K562 (cell line): ENCODE measurements at regions not wholly inside any gene's neighbourhood (a gene's known extent, or its start where the extent isn't known, plus 50 kb on each side); places are given as distances from the start of the nearest gene placed in this dataset.

Source experiments
- C11orf30 ChIP-seq: fragments of 450-650 bp; IDR thresholded peaks from 2 replicates; pipeline ENCODE4 v1.6.1; 2016; ENCODE audit warnings: low read depth, mild to moderate bottlenecking
- HDAC6 ChIP-seq: IDR thresholded peaks from 2 replicates; pipeline ENCODE4 v1.6.1; 2012; ENCODE audit warnings: low read depth, mild to moderate bottlenecking, control low read depth, inconsistent platforms, low read length, moderate library complexity
- MAZ ChIP-seq, 2 experiments: fragments of 450-650 bp in 1 of 2; sonication (generic) in 1 of 2; formaldehyde crosslinking; IDR thresholded peaks in 1 of 2; conservative IDR thresholded peaks in 1 of 2; 2 replicates each; pipeline versions ENCODE4 v1.4.0 to v1.5.0; 2020; ENCODE audit warnings: mild to moderate bottlenecking in 1 of 2, missing genetic modification reagents in 1 of 2
- NFRKB ChIP-seq: fragments of 450-650 bp; IDR thresholded peaks from 2 replicates; pipeline ENCODE4 v1.6.1; 2016; ENCODE audit warnings: low read depth
- TF ChIP-seq, protein P1 (sequence below), 3 experiments: IDR thresholded peaks in 2 of 3; conservative IDR thresholded peaks in 1 of 3; 2 replicates each; pipeline ENCODE4 v1.5.1; 2011 to 2012; ENCODE audit warnings: low read length in 3 of 3, mild to moderate bottlenecking in 3 of 3, control low read depth in 2 of 3, improper control_type of control experiment in 1 of 3, inconsistent platforms in 1 of 3, low read depth in 1 of 3, mixed read lengths in 1 of 3, moderate library complexity in 1 of 3; ENCODE audit not compliant: insufficient read depth in 2 of 3
- TF ChIP-seq, protein P2 (sequence below): sonication (generic); formaldehyde crosslinking; IDR thresholded peaks from 2 replicates; pipeline ENCODE4 v1.8.1; 2023; ENCODE audit warnings: mild to moderate bottlenecking, missing genetic modification reagents

GRCh38 chr4:151979819-151980218, 219.0 kb upstream of the GATB start:
- TF ChIP-seq, protein P1, sequence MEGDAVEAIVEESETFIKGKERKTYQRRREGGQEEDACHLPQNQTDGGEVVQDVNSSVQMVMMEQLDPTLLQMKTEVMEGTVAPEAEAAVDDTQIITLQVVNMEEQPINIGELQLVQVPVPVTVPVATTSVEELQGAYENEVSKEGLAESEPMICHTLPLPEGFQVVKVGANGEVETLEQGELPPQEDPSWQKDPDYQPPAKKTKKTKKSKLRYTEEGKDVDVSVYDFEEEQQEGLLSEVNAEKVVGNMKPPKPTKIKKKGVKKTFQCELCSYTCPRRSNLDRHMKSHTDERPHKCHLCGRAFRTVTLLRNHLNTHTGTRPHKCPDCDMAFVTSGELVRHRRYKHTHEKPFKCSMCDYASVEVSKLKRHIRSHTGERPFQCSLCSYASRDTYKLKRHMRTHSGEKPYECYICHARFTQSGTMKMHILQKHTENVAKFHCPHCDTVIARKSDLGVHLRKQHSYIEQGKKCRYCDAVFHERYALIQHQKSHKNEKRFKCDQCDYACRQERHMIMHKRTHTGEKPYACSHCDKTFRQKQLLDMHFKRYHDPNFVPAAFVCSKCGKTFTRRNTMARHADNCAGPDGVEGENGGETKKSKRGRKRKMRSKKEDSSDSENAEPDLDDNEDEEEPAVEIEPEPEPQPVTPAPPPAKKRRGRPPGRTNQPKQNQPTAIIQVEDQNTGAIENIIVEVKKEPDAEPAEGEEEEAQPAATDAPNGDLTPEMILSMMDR (IDR thresholded peaks at IDR 0.05 in 2 of 3, conservative IDR thresholded peaks at IDR 0.05 in 1 of 3; ENCODE audit: insufficient read depth in 2 of 3, low read depth in 1 of 3, low read length in 3 of 3) = no peak
- TF ChIP-seq MAZ (CRISPR knock-in tag; conservative IDR thresholded peaks at IDR 0.05 in 1 of 2, IDR thresholded peaks at IDR 0.05 in 1 of 2) (no peak), HDAC6 (no peak), NFRKB (no peak), C11orf30 (no peak)
- TF ChIP-seq, protein P2, sequence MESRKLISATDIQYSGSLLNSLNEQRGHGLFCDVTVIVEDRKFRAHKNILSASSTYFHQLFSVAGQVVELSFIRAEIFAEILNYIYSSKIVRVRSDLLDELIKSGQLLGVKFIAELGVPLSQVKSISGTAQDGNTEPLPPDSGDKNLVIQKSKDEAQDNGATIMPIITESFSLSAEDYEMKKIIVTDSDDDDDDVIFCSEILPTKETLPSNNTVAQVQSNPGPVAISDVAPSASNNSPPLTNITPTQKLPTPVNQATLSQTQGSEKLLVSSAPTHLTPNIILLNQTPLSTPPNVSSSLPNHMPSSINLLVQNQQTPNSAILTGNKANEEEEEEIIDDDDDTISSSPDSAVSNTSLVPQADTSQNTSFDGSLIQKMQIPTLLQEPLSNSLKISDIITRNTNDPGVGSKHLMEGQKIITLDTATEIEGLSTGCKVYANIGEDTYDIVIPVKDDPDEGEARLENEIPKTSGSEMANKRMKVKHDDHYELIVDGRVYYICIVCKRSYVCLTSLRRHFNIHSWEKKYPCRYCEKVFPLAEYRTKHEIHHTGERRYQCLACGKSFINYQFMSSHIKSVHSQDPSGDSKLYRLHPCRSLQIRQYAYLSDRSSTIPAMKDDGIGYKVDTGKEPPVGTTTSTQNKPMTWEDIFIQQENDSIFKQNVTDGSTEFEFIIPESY (CRISPR knock-in tag) = no peak
